ENCODE measurements at regions not wholly inside any gene's neighbourhood (a gene's known extent, or its start where the extent isn't known, plus 50 kb on each side); places are given as distances from the start of the nearest gene placed in this dataset.
"Not testable (repeated sequence)": the region's sequence is repeated elsewhere in the genome, so short reads cannot be mapped to it uniquely, and the experiment has no call there.

DNA sequence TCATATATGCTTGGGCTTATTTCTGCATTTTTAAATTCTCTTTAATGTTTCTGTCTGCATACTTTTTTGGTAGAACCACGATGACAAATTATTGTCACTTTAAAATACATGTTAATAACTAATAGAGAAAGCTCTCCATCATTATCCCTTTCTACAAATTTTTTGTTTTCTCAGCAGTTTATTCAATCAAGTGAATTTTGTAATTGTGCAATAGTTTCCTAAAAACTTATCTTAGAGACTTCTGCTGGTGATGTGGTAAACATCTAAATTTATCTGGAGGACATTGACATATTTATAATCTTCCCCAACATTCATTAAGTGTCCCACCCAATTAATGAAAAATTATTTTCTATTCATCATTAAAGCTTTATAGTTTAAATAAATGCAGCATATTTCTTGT is 215.3 kb downstream of the MEX3B start:
- Histone ChIP-seq H3K27me3 (ENCODE audit: control insufficient read depth, insufficient read depth, low read length) (no peaks in the 10 kb centered on the region), H3K9me3 (ENCODE audit: control insufficient read depth, insufficient read depth, low read length) (no peaks in the 10 kb centered on the region), H3K27ac (ENCODE audit: low read length) (no peak overlapping the region), H3K4me1 (ENCODE audit: control insufficient read depth, insufficient read depth, low read length) (no peaks in the 10 kb centered on the region), H3K4me3 (ENCODE audit: low read length) (no peak overlapping the region), H3K36me3 (ENCODE audit: control insufficient read depth, insufficient read depth, low read length) (no peaks in the 10 kb centered on the region)
- WGBS (ENCODE audit: insufficient coverage, insufficient read length), result no CpG with 5 or more reads among the region's 1 CpG
- DNase-seq (ENCODE audit: low read depth, low spot score), result no peak

DNA sequence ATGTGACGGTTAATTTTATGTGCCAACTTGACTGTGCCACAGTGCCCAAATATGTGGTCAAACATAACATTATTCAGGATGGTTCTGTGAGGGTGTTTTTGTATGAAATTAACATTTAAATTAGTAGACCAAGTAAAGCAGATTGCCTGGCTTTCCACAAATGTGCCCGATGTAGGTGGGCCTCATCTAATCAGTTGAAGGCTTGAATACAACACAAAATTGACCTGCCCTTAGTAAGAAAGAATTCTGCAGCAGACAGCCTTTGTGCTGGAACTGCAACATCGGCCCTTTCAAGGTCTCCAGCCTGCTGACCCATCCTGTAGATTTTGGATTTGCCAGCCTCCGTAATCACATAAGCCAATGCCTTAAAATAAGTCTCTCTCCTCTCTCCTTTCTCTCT is 215.9 kb downstream of the MEX3B start:
- DNase-seq (ENCODE audit: low read depth, low spot score), result no peak
- no peak overlapping the region for H3K27ac ChIP-seq (ENCODE audit: low read length)
- no peaks in the 10 kb centered on the region for H3K36me3 ChIP-seq (ENCODE audit: control insufficient read depth, insufficient read depth, low read length)
- no CpG with 5 or more reads among the region's 4 CpGs for WGBS (ENCODE audit: insufficient coverage, insufficient read length)
- no peaks in the 10 kb centered on the region for H3K9me3 ChIP-seq (ENCODE audit: control insufficient read depth, insufficient read depth, low read length)
- no peak overlapping the region for H3K4me3 ChIP-seq (ENCODE audit: low read length)
- H3K27me3 ChIP-seq (ENCODE audit: control insufficient read depth, insufficient read depth, low read length), result no peaks in the 10 kb centered on the region
- H3K4me1 ChIP-seq (ENCODE audit: control insufficient read depth, insufficient read depth, low read length), result no peaks in the 10 kb centered on the region

DNA sequence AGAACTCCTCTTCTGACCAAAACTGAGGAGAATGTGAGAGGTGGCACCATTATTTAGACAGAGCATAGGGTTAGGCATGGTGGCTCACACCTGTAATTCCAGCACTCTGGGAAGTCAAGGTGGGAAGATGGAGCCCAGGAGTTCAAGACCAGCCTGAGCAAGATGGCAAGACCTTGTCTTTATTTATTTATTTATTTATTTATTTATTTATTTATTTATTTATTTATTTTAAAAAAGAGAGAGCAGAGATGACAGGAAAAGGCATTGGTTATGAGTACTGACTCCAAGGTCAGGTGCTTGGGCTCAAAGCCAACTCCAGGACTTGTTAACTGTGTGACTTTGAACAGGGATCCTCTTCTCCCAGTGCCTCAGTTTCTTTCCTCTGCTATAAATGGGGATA is 217.7 kb downstream of the MEX3B start:
- Histone ChIP-seq H3K27me3 (ENCODE audit: control insufficient read depth, insufficient read depth, low read length) (no peaks in the 10 kb centered on the region), H3K27ac (ENCODE audit: low read length) (no peak overlapping the region), H3K4me3 (ENCODE audit: low read length) (no peak overlapping the region), H3K36me3 (ENCODE audit: control insufficient read depth, insufficient read depth, low read length) (no peaks in the 10 kb centered on the region), H3K4me1 (ENCODE audit: control insufficient read depth, insufficient read depth, low read length) (no peaks in the 10 kb centered on the region), H3K9me3 (ENCODE audit: control insufficient read depth, insufficient read depth, low read length) (no peaks in the 10 kb centered on the region)
- DNase-seq (ENCODE audit: low read depth, low spot score), result no peak

DNA sequence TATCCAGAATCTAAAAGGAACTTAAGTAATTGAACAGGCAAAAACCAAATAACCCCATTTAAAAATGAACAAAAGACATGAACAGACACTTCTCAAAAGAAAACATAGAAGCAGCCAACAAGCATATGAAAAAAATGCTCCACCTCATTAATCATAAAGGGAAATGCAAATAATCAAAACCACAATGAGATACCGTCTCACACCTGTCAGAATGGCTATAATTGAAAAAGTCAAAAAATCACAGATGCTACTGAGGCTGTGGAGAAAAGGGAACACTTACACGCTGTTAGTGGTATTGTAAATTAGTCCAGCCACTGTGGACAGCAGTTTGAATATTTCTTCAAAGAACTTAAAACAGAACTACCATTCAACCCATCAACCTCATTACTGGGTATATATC is 220.7 kb downstream of the MEX3B start:
- no peaks in the 10 kb centered on the region for H3K4me1 ChIP-seq (ENCODE audit: control insufficient read depth, insufficient read depth, low read length)
- no peak for DNase-seq (ENCODE audit: low read depth, low spot score)
- no CpG with 5 or more reads among the region's 2 CpGs for WGBS (ENCODE audit: insufficient coverage, insufficient read length)

DNA sequence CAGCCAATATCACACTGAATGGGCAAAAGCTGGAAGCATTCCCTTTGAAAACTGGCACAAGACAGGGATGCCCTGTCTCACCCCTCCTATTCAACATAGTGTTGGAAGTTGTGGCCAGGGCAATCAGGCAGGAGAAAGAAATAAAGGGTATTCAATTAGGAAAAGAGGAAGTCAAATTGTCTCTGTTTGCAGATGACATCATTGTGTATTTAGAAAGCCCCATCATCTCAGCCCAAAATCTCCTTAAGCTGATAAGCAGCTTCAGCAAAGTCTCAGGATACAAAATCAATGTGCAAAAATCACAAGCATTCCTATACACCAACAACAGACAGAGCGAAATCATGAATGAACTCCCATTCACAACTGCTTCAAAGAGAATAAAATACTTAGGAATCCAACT is 223.2 kb downstream of the MEX3B start:
- not testable (repeated sequence) for H3K36me3 ChIP-seq (ENCODE audit: control insufficient read depth, insufficient read depth, low read length); DNase-seq (ENCODE audit: low read depth, low spot score); H3K9me3 ChIP-seq (ENCODE audit: control insufficient read depth, insufficient read depth, low read length); H3K4me3 ChIP-seq (ENCODE audit: low read length); H3K27ac ChIP-seq (ENCODE audit: low read length); H3K4me1 ChIP-seq (ENCODE audit: control insufficient read depth, insufficient read depth, low read length); H3K27me3 ChIP-seq (ENCODE audit: control insufficient read depth, insufficient read depth, low read length)
- no CpG with 5 or more reads among the region's 1 CpG for WGBS (ENCODE audit: insufficient coverage, insufficient read length)

More for the DNA sequence above, 220.7 kb downstream of the MEX3B start:
- Histone ChIP-seq H3K4me3 (ENCODE audit: low read length) (no peak overlapping the region), H3K36me3 (ENCODE audit: control insufficient read depth, insufficient read depth, low read length) (no peaks in the 10 kb centered on the region), H3K27ac (ENCODE audit: low read length) (no peak overlapping the region), H3K9me3 (ENCODE audit: control insufficient read depth, insufficient read depth, low read length) (no peaks in the 10 kb centered on the region), H3K27me3 (ENCODE audit: control insufficient read depth, insufficient read depth, low read length) (no peaks in the 10 kb centered on the region)

DNA sequence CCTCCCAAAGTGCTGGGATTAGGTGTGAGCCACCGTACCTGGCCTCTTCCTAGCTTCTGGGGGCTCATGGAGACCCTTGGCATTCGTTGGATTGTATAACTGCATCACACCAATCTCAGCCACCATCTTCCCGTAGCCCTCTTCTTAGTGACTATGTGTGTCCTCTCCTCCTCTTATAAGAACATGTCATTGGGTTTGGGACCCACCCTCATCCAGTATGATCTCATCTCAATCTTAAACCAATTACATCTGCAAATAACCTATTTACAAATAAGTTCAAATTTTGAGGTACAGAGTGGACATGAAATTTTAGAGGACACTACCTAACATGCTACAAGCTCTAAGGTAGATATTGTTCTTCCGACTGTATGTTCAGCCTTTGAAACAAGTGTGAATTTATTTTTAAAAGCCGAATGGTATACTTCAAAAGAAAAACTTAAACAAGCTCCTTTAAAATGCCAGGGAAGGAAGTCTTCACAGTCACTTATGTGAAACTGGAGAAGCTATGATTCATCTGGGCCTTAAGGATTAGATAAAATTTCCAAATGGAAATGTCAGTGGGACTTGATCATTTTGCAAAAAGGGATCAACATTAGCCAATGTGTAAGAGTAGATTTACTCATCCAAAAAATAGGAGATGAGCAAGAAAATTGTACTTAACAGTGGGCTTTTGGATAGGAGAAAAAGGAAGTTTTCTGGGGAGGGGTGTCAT is 225.7 kb downstream of the MEX3B start:
- no peak overlapping the region for H3K4me3 ChIP-seq (ENCODE audit: low read length)
- no CpG with 5 or more reads among the region's 5 CpGs for WGBS (ENCODE audit: insufficient coverage, insufficient read length)
- no peak overlapping the region for H3K27ac ChIP-seq (ENCODE audit: low read length)
- no peaks in the 10 kb centered on the region for H3K9me3 ChIP-seq (ENCODE audit: control insufficient read depth, insufficient read depth, low read length)
- no peaks in the 10 kb centered on the region for H3K36me3 ChIP-seq (ENCODE audit: control insufficient read depth, insufficient read depth, low read length)
- no peaks in the 10 kb centered on the region for H3K4me1 ChIP-seq (ENCODE audit: control insufficient read depth, insufficient read depth, low read length)
- H3K27me3 ChIP-seq (ENCODE audit: control insufficient read depth, insufficient read depth, low read length), result no peaks in the 10 kb centered on the region
- DNase-seq (ENCODE audit: low read depth, low spot score), result no peak

DNA sequence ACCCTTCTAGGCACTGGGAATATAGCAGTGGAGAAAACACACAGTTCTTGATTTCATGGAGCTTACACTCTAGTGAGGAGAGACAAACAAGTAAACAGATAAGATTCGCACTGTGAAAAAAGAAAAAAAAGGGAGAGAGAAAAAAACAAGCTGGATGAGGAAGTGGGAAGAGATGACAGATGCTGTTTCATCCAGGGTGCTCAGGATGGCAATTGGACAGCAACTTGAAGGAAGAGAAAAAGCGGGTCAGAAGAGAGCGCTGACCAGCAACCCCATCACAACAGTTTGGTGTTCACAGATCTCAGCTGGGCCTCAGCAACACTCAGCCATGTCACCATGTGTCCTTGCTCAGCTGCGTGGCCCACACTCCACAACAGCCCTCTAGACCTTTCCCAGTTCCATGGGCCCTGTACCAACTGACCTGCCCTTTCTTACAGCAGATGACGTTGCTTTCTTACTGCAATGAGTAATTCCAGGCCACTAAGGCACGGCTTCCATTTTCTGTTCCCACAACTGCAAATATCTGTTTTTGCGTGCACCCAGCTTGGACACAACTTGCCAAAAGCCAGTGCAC is 230.8 kb downstream of the MEX3B start:
- H3K27me3 ChIP-seq (ENCODE audit: control insufficient read depth, insufficient read depth, low read length), result no peaks in the 10 kb centered on the region
- no peaks in the 10 kb centered on the region for H3K36me3 ChIP-seq (ENCODE audit: control insufficient read depth, insufficient read depth, low read length)
- no peak overlapping the region for H3K4me3 ChIP-seq (ENCODE audit: low read length)
- WGBS (ENCODE audit: insufficient coverage, insufficient read length), result no CpG with 5 or more reads among the region's 7 CpGs
- H3K4me1 ChIP-seq (ENCODE audit: control insufficient read depth, insufficient read depth, low read length), result no peaks in the 10 kb centered on the region
- no peak overlapping the region for H3K27ac ChIP-seq (ENCODE audit: low read length)
- DNase-seq (ENCODE audit: low read depth, low spot score), result no peak
- no peaks in the 10 kb centered on the region for H3K9me3 ChIP-seq (ENCODE audit: control insufficient read depth, insufficient read depth, low read length)

DNA sequence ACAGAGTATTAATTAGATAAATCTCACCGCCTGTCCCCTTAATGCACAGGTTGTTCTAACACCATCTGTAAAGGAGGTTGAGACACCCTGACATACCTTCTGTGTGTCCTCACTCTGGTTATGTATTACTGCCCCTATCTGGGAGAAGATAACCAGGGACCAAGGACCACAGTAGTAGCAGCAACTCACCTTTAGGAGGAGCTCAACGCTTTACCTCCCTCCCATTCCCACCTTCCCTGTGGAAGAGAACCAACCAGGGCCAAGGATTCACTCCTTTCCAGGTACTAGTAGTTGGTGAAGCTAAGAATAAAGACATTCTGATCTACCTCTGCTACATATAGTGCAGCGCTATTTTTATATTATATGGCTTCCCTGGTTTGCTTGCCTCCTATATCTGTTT is 232.6 kb downstream of the MEX3B start:
- peak; percentile 20 for DNase-seq (ENCODE audit: low read depth, low spot score)
- Histone ChIP-seq H3K4me3 (ENCODE audit: low read length) (no peak overlapping the region), H3K27me3 (ENCODE audit: control insufficient read depth, insufficient read depth, low read length) (no peaks in the 10 kb centered on the region), H3K36me3 (ENCODE audit: control insufficient read depth, insufficient read depth, low read length) (no peaks in the 10 kb centered on the region), H3K27ac (ENCODE audit: low read length) (no peak overlapping the region), H3K9me3 (ENCODE audit: control insufficient read depth, insufficient read depth, low read length) (no peaks in the 10 kb centered on the region), H3K4me1 (ENCODE audit: control insufficient read depth, insufficient read depth, low read length) (no peaks in the 10 kb centered on the region)
- WGBS (ENCODE audit: insufficient coverage, insufficient read length), result no CpG with 5 or more reads among the region's 3 CpGs

DNA sequence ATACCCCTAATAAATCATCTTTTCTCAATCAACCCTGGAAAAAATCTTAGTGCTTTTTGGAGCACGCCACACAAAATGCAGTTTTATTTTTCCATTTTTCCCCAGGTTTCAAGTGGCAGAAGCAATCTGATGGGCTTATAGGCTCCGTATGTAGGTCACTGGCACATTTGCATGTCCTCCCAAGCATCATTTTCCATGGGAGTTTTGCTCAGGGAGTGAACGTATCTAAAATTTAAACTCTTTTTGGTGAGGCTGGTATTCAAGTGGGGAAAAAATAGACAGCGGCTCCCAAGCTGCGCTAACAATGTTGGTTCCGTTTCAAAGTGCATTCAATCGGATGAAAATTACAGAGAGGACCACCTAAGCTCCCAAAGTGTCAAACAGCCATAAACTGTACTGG is 233.4 kb downstream of the MEX3B start:
- H3K4me1 ChIP-seq (ENCODE audit: control insufficient read depth, insufficient read depth, low read length), result no peaks in the 10 kb centered on the region
- no CpG with 5 or more reads among the region's 7 CpGs for WGBS (ENCODE audit: insufficient coverage, insufficient read length)
- no peaks in the 10 kb centered on the region for H3K9me3 ChIP-seq (ENCODE audit: control insufficient read depth, insufficient read depth, low read length)
- H3K27ac ChIP-seq (ENCODE audit: low read length), result no peak overlapping the region
- no peak overlapping the region for H3K4me3 ChIP-seq (ENCODE audit: low read length)
- no peak for DNase-seq (ENCODE audit: low read depth, low spot score)
- no peaks in the 10 kb centered on the region for H3K27me3 ChIP-seq (ENCODE audit: control insufficient read depth, insufficient read depth, low read length)
- H3K36me3 ChIP-seq (ENCODE audit: control insufficient read depth, insufficient read depth, low read length), result no peaks in the 10 kb centered on the region

DNA sequence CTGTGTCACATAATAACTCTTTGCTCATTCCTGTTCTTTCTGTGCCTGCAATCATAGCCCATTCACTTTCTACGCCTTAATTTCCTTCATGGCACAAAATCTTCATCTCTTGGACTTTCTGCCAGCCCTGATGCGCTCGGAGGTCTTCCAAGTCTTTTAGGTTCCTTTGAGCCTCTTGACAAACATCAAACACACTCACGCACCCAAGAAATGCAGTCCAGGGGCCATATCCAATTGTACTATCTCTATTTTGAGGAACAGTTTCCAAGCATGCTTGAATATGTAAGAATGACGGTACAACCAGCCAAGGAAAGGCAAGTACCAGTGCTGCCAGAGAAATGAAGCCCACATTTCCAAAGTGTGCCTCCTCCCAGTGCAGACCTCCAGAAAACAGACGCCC is 234.1 kb downstream of the MEX3B start:
- WGBS (ENCODE audit: insufficient coverage, insufficient read length), result no CpG with 5 or more reads among the region's 6 CpGs
- no peak for DNase-seq (ENCODE audit: low read depth, low spot score)
- Histone ChIP-seq H3K9me3 (ENCODE audit: control insufficient read depth, insufficient read depth, low read length) (no peaks in the 10 kb centered on the region), H3K4me3 (ENCODE audit: low read length) (no peak overlapping the region), H3K27me3 (ENCODE audit: control insufficient read depth, insufficient read depth, low read length) (no peaks in the 10 kb centered on the region), H3K36me3 (ENCODE audit: control insufficient read depth, insufficient read depth, low read length) (no peaks in the 10 kb centered on the region), H3K4me1 (ENCODE audit: control insufficient read depth, insufficient read depth, low read length) (no peaks in the 10 kb centered on the region), H3K27ac (ENCODE audit: low read length) (no peak overlapping the region)

DNA sequence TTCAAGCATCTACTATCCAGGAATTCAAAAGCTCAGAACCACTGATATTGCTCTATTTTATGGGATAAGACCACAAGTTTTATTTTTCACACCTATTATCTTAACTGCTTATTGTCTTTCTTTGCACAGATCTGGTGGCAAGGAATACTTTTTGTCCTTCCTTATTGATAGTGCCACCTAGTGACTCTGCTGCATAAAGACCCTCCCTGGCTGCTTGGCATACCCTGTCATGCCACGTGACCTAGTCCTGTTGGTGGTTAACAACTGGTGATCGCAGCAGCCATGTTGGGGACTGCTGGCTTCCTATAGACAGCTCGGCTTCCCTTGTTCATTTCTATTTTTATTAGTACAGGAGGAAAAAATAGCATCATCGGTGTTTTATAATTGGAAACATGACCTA is 236.3 kb downstream of the MEX3B start:
- no peak for DNase-seq (ENCODE audit: low read depth, low spot score)
- Histone ChIP-seq H3K36me3 (ENCODE audit: control insufficient read depth, insufficient read depth, low read length) (no peaks in the 10 kb centered on the region), H3K27me3 (ENCODE audit: control insufficient read depth, insufficient read depth, low read length) (no peaks in the 10 kb centered on the region), H3K4me1 (ENCODE audit: control insufficient read depth, insufficient read depth, low read length) (no peaks in the 10 kb centered on the region), H3K27ac (ENCODE audit: low read length) (no peak overlapping the region), H3K9me3 (ENCODE audit: control insufficient read depth, insufficient read depth, low read length) (no peaks in the 10 kb centered on the region), H3K4me3 (ENCODE audit: low read length) (no peak overlapping the region)
- no CpG with 5 or more reads among the region's 4 CpGs for WGBS (ENCODE audit: insufficient coverage, insufficient read length)
